Neutrophil (primary cell): ENCODE measurements at regions not wholly inside any gene's neighbourhood (a gene's known extent, or its start where the extent isn't known, plus 50 kb on each side); places are given as distances from the start of the nearest gene placed in this dataset.
"Not testable (repeated sequence)": the region's sequence is repeated elsewhere in the genome, so short reads cannot be mapped to it uniquely, and the experiment has no call there.

Source experiments
- H3K27ac ChIP-seq: fragments of 200-600 bp; sonication (generic); 2 replicates; pipeline ENCODE4 v1.5.1; 2016; ENCODE audit warnings: mild to moderate bottlenecking, moderate library complexity
- H3K27me3 ChIP-seq: fragments of 200-600 bp; sonication (generic); 2 replicates; pipeline ENCODE4 v1.6.0; 2016; ENCODE audit warnings: mild to moderate bottlenecking
- H3K36me3 ChIP-seq: fragments of 200-600 bp; sonication (generic); 2 replicates; pipeline ENCODE4 v1.5.1; 2017
- H3K4me1 ChIP-seq, 2 experiments: fragments of 200-600 bp in 1 of 2; sonication (generic) in 1 of 2; 1 replicate in 1 of 2; 2 replicates in 1 of 2; pipeline versions ENCODE4 v1.5.1 to v1.6.1; 2013 to 2016; ENCODE audit warnings: low read depth in 1 of 2, low read length in 1 of 2, mild to moderate bottlenecking in 1 of 2, moderate library complexity in 1 of 2; ENCODE audit not compliant: control insufficient read depth in 1 of 2, insufficient read depth in 1 of 2
- H3K4me3 ChIP-seq, 2 experiments: fragments of 200-600 bp in 1 of 2; sonication (generic) in 1 of 2; 1 replicate in 1 of 2; 2 replicates in 1 of 2; pipeline ENCODE4 v1.5.1; 2013 to 2016; ENCODE audit warnings: low read depth in 1 of 2, low read length in 1 of 2, mild to moderate bottlenecking in 1 of 2, moderate library complexity in 1 of 2
- H3K9me3 ChIP-seq: fragments of 200-600 bp; sonication (generic); 2 replicates; pipeline ENCODE4 v1.5.1; 2016
- CTCF ChIP-seq: fragments of 200-600 bp; sonication (generic); IDR thresholded peaks from 2 replicates; pipeline ENCODE4 v1.5.1; 2016; ENCODE audit warnings: antibody characterized with exemption

GRCh38 chr21:15976807-15977206, 247.0 kb downstream of the USP25 start:
- no peak for TF ChIP-seq CTCF
- H3K27me3 ChIP-seq, result no peaks in the 10 kb centered on the region
- H3K27ac ChIP-seq, result no peak overlapping the region
- no peak overlapping the region for H3K4me3 ChIP-seq
- H3K36me3 ChIP-seq, result no peaks in the 10 kb centered on the region
- H3K9me3 ChIP-seq, result no peaks in the 10 kb centered on the region
- H3K4me1 ChIP-seq, result no peaks in the 10 kb centered on the region

GRCh38 chr21:15978215-15978738, 248.5 kb downstream of the USP25 start:
- TF ChIP-seq CTCF, result no peak
- Histone ChIP-seq H3K4me1 (no peaks in the 10 kb centered on the region), H3K4me3 (no peak overlapping the region), H3K27me3 (no peaks in the 10 kb centered on the region), H3K9me3 (no peaks in the 10 kb centered on the region), H3K27ac (no peak overlapping the region), H3K36me3 (no peaks in the 10 kb centered on the region)

GRCh38 chr21:15979493-15979892, 249.7 kb downstream of the USP25 start:
- not testable (repeated sequence) for H3K4me3 ChIP-seq, H3K27me3 ChIP-seq, H3K36me3 ChIP-seq, H3K4me1 ChIP-seq, H3K27ac ChIP-seq, H3K9me3 ChIP-seq

- no peak overlapping the region for H3K4me3 ChIP-seq
- H3K4me1 ChIP-seq, result no peaks in the 10 kb centered on the region
- H3K27me3 ChIP-seq, result no peaks in the 10 kb centered on the region
- no peaks in the 10 kb centered on the region for H3K36me3 ChIP-seq
- H3K9me3 ChIP-seq, result no peaks in the 10 kb centered on the region
- no peak for TF ChIP-seq CTCF
- no peak overlapping the region for H3K27ac ChIP-seq
These were observed 256.5 kb downstream of the USP25 start for GRCh38 chr21:15986277-15986676.

- Histone ChIP-seq H3K4me1 (no peaks in the 10 kb centered on the region), H3K27ac (no peak overlapping the region)
- TF ChIP-seq CTCF, result no peak
These were observed 262.4 kb downstream of the USP25 start for GRCh38 chr21:15992171-15992570.

GRCh38 chr21:15993951-15994350, 264.2 kb downstream of the USP25 start:
- Histone ChIP-seq H3K4me1 (no peaks in the 10 kb centered on the region), H3K4me3 (no peak overlapping the region), H3K36me3 (no peaks in the 10 kb centered on the region), H3K9me3 (no peaks in the 10 kb centered on the region), H3K27me3 (no peaks in the 10 kb centered on the region), H3K27ac (no peak overlapping the region)
- TF ChIP-seq CTCF, result no peak

More at GRCh38 chr21:15992171-15992570, 262.4 kb downstream of the USP25 start:
- no peaks in the 10 kb centered on the region for H3K27me3 ChIP-seq
- H3K4me3 ChIP-seq, result no peak overlapping the region
- H3K9me3 ChIP-seq, result no peaks in the 10 kb centered on the region
- H3K36me3 ChIP-seq, result no peaks in the 10 kb centered on the region
